ENCODE measurements at regions not wholly inside any gene's neighbourhood (a gene's known extent, or its start where the extent isn't known, plus 50 kb on each side); places are given as distances from the start of the nearest gene placed in this dataset.

DNA sequence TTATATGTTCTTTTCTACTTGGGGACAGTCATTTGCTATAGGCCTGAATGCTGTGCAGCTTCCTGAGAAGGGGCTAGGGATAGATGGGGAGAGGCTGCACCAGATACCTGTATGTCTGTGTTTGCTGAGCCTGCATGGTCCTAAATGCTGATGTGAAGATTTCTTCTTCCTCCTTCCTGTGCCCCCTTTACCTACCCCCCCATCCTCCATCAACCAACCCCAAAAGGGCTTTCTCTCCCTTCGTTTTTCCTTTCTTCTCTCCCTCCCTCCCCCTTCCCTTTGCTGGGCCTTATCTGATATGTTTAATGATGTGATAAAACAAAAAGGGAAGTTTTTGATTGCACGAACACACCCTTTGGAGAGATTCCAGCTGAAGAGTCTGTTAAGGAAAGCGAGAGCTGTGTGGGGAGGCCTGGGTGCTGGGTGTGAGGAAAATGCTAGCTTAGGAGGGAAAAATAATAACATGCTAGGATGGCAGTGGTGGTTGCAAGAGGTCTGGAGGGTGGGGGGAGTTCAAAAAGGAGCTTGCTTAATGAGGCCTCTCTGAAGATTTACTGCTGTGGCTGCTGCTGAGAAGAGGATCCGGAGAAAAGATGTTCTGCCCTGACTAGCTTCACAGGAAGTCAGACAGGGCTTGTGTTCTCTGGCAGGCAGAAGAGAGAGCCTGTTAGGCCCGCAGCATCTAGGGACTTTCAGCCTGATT is 101.8 kb downstream of the SAMD9 start:
- no peak for DNase-seq (ENCODE audit: low read depth)

DNA sequence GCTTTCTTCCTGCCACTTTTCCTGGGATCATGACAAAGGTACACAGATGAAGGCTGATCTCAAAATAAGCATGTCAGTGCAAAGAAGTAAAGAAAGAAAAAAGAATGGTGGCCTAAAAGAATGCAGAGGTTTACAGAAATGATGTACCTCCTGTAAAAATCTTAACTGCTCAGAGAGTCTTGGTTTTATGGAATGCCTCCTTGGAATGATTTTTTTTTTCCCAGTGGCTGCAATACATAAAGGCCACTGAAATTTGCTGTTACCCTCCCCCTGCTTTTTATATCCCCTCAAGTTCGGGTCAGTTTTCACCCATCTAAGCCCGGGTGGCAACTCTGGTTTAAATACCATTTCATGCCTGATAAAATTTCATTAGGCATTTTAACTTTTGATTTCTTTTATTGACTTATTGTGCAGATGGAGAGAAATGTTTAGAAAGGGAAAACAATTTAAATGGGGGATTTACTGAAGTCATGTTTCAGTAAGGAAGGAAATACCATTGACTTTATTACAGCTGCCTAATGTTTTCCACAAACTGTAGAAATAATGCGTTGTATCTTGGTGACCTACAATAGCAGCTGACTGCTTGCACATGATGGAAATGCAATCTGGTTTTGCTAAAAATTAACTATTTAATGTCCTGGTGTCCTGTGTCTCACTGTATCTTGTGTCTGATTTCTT is 102.5 kb downstream of the SAMD9 start:
- DNase-seq (ENCODE audit: low read depth): no peak

DNA sequence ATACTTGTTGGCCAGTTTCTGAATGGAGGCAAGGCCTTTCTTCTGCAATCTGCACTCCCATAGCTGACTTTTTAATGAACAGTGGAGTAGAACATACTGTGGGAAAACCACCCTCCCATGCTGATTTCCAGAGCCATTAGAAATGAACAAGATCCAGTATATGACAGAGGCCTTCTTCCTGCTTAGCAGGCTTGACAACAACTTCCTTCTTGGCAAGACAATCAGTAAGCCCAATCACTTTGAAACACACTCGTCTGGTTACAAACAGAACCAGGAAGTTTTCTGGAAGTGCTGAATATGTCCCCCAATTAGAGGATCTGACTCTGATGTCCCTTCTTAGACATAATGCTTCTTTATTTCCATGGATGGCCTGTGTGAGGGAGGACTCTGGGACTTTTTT is 103.4 kb downstream of the SAMD9 start:
- no peak for DNase-seq (ENCODE audit: low read depth)

DNA sequence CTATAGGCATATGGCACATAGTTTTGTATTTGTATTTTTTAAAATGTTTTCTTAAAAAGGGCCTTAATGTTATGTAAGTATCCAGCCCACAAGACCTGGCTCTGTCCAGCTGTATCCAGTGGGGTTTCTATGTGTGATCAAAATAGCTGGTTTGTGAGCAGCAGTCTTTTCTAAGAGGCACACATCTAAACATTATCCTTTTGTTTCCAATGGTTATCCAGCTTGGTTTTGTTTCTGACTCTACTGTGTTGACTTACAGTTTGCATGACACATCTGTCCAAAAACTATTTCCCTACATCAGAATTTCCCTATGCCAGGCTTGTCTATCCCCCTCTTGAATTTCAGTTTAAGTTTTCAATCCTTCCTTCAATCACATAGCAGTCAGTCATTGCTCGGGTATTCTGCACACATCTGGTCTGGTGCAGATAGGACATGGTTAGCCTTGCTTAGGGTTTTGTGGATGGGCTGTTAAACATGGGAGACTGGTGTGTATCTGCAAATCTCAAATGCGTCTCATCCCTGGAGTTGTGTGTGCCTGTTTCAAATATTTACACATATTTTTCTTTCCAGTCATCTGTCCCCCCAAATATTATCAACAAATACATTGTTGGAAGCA is 104.2 kb downstream of the SAMD9 start:
- no peak for DNase-seq (ENCODE audit: low read depth)

DNA sequence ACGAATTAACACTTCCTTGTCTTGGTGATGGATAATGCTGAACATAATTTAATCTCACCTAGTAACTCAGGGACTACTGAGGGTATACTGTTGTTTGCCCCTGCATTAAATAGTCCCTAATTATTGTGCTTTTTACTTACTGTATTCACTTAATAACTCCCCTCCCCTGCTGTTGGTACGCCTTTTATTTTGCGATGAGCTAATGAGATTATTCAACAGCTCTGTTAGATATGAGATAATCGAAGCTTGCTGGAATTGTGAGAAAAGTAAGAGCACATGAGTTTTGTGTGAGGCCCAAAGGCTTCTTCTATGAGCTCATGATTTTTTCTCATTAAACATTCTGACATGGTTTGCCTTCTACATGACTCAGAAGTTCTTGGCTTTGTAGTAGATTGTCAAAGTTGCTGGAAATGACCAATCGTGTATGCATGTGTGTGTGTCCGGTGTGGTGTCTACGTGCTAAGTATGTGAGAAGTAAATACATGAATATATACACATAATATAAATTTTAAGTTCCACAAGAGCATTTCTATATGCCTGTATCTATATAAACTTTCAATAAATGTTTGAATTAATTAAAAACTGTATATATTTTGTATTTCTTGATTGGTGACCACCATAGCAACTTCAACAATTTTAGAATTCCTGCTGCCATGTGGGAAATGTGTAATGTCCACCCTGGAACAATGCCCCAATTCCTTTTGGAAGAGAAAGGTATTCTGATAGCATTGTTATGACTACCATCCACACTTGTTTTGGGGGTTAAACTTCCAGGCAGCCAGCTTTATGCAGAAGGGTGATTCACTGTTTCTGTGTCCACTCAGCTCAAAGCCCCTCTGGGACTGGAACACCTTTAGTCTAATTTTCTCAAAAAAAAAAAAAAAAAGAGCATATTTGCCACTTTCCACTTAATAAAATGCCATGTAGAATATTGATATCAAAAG is 106.2 kb downstream of the SAMD9 start:
- DNase-seq (ENCODE audit: low read depth): peak; percentile 76

DNA sequence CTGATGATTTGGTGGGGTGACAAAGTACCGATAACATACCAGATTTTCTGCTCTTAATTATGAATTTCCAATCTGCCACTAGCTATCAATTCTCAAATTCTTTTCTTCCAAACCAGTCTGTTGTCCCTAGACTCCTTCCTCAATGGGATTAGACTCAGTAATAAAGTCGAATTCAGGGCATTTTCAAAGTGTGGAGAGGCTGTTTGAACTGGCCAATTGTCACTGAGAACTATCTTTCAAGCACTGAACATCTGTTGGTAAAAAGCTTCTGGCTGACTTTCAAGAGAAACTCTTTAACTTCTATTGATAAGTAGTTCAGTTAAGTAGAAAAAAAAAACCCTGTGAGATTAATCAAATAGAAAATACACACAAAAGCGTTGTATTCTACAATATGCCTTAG is 108.9 kb downstream of the SAMD9 start:
- DNase-seq (ENCODE audit: low read depth): no peak

DNA sequence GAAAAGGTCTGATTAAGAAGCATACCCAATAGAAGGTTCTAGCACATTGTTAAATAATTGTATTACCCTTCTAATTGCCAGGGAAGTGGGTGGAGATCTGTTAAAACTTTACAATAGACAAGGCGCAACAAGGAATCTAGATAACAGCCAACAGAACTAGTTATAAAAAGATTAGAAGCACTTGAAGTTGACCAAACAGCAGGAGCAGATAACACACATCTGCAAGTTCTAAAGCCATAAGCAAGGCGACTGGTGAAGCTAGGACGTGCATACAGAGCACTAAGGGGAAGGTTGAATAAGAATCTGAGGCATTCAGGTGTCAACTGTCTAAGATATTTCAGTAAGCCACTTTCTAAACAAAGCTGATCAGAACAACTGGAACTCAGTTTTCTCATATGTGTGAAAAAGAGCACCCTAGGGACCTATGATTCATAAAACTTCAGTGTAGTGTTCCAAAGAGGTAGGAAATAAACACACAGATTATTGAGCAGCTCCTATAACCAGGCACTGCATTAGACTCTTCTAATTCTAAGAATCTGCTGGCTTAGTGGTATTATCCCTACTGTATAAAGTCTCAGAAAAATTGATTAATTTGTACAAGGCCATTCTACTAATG is 111.2 kb downstream of the SAMD9 start:
- DNase-seq (ENCODE audit: low read depth): no peak

DNA sequence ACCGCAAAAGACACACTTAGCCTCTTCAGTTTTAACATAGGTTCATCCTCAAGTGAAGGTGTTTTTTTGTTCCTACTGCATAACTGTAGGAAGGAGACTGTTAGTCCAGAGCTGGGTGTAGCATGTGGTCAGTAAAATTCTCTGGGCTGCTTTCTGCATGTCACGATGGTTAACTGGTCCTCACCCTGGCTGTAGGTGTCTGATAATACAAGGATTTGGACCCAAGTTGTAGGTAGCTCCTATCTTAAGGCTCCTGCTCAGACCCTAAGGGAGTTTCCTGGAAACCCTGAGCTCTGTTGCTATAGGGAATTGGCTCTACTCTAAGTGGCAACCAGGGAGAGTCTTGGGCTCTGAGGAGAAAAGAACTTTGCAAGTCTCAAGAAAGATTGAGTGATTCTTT is 112.9 kb downstream of the SAMD9 start:
- DNase-seq (ENCODE audit: low read depth): no peak

DNA sequence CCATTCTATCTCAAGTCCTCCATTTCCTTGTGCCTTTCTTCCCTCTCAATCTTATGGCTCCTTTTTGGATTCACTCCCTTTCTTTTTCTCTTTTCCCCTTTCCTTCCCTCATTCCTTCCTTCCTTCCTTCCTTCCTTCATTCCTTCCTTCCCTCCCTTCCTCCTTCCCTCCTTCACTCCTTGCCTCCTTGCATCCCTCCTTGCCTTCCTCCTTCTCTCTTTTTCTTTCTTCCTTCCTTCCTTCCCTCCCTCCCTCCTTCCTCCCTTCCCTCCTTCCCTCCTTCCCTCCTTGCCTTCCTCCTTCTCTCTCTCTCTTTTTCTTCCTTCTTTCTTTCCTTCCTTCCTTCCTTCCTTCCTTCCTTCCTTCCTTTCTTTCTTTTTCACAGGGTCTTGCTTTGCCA is 120.1 kb downstream of the SAMD9 start:
- no peak for DNase-seq (ENCODE audit: low read depth)

DNA sequence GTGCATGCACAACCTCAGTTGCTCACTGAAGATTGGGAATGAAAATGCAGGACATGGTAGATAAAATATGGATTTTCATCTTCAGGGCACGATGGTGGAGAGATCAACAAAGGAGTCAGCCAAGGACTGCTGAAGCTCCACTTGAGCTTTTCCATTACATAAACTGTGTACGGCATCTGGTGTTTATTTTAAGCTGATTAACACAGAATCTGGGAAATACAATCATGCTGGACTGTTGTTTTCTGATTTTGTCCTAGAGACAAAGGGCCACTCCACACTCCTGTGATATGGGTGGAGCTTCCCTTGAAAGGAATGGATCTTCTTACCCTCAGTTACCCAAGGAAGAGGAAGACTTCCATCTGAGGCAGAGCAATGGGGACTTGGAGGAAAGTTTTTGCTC is 120.6 kb downstream of the SAMD9 start:
- DNase-seq (ENCODE audit: low read depth): no peak

DNA sequence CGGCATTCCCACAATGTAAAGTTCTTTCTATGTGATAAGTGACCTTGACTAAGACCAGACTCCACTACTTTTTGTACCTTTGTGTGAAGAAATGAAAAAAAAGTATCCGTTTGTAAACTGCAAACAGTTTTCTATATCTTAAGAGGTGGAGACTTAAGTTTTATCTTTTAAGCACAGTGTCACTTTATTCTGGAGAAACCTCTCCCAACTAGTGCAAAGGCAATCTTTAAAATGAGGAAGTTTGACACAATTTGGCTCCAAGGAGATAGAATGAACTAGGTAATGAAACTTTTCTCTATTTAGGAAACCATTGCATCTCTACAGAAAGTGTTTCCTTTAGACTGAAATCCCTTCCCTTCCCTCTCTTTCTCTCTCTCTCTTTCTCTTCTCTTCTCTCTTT is 122.9 kb downstream of the SAMD9 start:
- no peak for DNase-seq (ENCODE audit: low read depth)

DNA sequence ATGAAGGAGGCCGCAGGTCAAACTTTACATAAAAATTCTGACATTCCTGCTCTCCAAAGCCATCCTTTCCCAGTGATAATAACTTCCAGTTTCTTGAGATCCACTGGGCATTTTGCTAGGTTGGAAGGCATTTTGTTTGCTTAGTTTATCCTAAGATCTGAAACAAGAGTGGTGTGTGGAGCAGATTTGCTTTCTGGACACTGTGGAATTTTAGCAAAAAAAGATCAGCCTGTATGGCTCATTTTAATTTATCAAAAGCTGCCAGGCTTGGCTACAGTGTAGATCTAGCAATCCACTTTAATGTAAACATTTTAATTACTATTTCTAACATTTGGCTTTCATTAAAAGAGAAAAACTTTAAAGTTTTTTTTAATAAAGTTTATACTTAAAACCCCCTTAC is 124.8 kb downstream of the SAMD9 start:
- no peak for DNase-seq (ENCODE audit: low read depth)

DNA sequence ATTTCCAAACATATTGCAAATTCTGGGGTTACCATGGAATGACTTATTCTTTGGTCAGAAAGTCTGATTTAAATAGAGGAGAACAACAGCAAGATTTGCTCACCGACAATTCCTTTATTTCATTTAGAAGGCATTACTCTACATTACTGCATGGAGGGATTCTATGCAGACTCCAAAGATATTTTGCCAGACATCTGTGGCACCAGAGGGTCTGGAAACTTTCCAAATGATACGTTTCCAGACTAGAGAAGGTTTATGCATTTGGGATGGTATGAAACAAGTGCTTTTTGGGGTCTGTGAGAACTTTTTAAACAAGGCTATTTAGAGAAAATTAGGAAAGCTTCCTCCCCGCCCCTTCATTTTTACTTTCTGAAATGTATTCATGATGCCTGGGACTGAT is 125.3 kb downstream of the SAMD9 start:
- no peak for DNase-seq (ENCODE audit: low read depth)

DNA sequence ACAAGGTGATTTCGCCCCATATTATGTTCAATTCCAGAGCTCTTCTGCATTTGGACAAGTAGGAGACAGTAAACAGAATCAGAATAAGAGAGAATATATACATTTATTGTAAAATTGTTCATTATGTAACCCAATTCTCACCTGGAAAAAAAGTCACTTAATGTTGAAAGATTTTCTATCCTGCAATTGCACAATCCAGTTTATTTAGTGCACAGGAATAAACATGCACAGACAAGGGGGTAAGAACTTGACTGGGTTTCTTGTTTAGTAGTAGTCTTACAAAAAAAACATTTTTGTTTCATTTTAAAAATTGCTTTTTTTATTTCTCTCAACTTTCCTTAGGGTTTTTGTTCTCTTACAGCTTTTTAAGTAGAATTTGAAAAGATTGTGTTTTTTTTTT is 126.6 kb downstream of the SAMD9 start:
- DNase-seq (ENCODE audit: low read depth): no peak

DNA sequence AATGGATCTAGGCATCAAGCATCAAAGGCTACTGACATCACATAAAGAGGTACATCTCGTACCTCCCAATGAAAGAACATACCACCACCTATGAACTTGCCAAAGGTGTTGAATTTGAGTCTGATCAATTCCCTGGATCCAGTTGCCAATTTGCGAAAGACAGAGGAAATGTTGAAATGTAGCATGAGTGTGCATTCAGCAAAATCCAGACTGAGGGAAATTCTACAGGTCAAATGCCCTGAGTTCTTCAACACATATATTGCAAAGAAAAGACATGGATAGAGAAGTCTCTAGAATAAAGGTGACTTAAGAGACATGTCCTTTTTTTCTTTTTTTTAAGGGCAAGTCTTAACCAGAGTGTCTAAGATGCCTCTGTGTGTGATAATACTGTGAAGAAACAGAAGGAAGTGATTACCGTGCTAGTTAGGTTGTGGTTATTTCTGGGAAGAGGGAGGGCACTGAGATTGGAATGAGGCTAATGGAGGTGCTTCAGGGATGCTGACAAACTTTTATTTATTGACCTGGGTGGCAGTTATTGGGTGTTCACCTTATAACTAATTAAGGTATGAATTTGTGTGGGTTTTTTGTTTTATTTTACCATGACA is 128.7 kb downstream of the SAMD9 start:
- DNase-seq (ENCODE audit: low read depth): no peak

DNA sequence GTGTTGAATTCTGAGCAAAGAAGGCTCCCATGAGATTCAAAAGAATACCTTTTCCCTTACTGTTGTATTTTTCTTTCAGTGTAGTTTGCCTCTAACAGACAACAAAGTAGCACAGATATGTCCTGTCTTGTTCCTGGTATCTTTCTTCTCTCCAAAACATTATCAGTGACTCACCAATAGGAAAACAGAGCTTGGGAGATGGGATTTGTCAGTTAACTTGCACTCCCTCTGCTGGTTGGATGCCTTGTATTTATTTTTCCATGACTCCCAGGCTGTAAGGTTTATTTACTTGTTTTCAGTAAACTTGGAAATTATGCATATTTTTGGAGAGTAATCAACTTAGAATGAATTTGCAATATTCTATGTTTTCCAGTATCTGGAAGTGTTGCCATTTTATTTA is 129.7 kb downstream of the SAMD9 start:
- peak; percentile 32 for DNase-seq (ENCODE audit: low read depth)

DNA sequence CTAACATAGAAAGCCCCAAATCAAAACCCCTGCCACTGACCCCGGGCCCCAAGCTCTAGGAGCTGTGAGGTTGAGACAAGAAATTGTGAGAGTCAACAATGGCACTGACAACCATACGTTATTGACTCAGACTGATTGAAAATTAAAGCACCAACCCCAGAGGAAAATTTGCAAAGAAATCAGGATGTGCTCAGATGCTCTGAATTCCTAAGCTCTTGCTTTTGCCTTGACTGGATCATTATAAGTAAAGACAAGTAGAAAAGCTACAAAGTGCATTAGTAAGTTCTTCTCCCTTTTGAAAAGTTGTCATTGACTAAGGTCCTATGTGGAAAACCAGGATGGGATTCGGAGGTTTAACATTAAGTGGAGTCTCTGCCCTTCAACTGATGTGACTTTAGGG is 130.2 kb downstream of the SAMD9 start:
- DNase-seq (ENCODE audit: low read depth): no peak

DNA sequence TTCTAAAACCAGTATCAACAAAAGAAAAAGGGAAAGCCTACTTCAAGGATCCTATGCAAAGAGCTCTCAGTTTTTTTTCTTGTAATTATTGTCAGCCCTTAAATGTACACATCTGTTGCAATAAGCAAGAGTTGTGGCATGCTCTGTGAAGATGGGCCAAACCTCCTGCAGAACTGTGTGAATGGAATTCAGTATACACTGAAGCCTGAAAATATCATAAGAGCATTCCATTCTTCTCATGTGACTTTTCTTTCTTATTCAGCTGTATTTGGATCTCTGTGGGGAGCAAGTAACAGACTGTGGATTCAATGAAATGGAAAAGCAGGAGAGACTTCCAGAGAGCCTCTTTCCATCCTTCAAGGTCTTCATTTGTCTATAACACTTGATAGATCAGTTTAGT is 130.7 kb downstream of the SAMD9 start:
- no peak for DNase-seq (ENCODE audit: low read depth)

DNA sequence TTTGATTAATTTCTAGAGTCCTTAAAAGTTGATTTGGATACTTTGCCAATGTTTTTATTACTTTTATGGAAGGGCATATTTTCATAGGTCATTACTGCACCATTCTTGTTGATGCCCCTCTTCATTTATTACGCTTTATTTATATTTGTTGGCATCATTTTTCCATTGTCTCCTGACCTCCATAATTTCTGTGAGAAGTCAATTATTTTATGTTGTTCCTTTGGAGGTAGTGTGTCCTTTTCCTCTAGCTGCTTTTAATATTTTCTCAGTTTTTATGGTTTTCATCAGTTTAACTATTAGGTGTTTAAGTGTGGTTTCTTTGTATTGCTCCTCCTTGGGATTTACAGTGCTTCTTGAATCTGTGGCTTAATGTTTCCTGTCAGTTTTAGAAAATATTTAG is 134.9 kb downstream of the SAMD9 start:
- DNase-seq (ENCODE audit: low read depth): no peak

DNA sequence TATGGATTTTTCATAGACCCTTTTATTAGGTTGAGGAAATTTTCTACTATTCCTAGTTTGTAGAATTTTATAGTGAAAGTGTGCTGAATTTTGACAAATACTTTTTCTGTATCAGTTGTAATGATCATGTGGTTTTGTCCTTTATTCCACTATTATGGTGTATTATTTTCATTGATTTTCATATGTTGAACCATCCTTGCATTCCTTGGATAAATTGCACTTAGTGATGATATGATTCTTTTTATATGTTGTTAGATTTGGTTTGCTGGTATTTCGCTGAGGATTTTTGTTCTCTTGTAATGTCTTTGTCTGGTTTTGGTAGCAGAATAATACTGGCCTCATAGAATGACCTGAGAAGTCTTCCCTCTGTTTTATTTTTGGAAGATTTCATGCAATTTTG is 140.6 kb upstream of the CDK6 start:
- no peak for DNase-seq (ENCODE audit: low read depth)

DNA sequence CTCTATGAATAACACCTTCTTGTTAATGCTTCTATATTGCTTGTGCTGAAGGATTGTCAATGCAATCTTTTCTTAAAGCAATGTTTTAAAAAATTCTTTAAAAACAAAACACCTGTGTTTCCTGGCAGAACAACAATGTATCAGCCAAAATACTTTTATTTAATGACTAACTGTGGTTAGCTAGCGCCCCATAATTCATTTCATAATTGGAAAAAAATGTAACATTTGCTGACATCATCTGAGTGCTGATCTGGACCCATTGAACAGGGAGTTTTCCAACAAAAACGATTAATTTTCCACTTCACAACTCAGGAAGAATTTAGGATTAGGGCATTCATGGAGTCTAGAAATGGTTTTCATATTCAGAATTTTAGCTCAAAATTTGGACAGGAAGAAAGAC is 137.6 kb upstream of the CDK6 start:
- DNase-seq (ENCODE audit: low read depth): no peak

DNA sequence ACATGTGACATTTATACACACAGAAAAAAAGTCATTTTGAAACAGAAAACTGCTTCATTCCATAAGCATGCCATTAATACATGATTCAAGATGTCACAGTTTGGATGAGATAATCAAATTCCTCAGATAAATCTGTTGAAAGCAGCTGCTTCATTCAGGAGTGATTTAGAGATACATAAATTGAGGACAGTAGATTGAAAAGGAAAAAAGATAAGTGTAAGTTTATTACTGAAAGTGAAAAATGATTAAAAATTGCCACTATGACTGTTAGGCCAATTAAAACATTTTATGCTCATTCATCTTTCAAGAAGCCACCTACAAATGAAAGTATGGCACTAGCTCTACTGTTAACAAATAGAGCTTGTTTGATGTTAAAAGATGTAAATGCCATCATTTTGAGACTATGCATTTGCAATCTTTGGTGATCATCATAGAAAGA is 136.9 kb upstream of the CDK6 start:
- no peak for DNase-seq (ENCODE audit: low read depth)
